GM21360 (cell line): ENCODE measurements at regions not wholly inside any gene's neighbourhood (a gene's known extent, or its start where the extent isn't known, plus 50 kb on each side); places are given as distances from the start of the nearest gene placed in this dataset.

Source experiments
- ATAC-seq: cut with Tn5 transposase; IDR thresholded peaks from one replicate; pipeline ENCODE4 v1.9.1; 2021; ENCODE audit warnings: mild to moderate bottlenecking, moderate library complexity; ENCODE audit not compliant: unreplicated experiment

DNA sequence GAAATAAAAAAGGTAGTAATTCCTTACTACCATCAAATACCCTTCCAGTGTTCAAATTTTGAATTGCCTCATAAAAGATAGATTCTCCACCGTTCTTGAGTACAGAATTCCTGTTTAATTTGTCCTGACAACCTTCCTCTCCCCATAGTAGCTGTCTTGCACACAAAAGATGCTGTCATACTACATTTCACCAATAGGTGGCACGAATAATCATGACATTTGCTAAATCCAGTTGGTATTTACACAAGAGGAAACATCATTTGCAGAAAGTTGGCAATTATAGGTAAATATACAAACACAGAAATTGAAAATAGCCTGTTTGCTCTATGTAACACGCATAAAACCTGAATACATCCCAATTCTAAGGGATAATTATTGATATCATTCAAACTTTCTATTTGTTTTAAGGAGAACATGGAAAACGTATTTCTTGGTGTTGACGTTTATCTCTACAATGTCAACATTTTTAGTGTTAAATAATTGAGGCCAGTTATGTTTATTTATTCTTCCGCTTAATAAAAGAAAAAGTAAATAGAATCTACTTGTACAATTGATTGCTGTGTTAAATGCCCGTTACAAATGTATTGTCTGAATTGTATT lies 58.3 kb upstream of the CLDN10 start:
- no peak for ATAC-seq

DNA sequence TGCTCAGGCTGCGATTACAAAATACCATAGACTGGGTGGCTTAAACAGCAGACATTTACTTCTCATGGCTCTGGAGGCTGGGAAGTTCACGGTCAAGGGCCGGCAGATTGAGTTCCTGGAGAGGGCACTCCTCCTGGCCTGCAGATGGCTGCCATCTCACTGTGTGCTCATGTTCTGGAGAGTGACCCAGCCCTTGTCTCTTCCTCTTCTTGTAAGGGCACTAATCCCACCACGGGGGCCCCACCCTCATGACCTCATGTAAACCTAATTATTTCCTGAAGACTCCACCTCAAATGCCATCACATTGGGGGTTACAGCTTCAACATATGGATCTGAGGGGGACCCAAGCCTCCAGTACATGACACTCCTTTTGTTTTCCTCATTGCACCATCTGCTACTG lies 56.0 kb upstream of the CLDN10 start:
- no peak for ATAC-seq

DNA sequence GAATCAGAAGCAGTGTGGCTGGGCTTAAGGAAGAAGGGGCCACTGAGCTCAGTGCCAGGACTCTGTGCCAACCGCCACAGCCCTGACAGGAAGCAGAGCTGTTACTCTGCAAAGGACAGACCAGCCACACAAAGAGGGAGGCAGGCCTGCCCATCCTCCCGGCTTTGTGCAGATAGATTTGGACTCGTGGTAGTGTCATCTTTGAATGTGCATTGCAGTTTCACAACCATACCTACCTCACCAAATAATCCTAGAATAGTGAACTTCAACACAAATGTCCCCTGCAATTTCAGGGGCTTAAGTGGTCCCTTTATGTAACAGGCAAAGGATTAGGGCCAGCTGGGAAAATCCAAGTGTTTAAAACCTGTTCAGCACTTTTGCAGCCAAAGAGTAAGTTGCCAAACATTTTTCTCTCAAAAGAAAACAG lies 55.1 kb upstream of the CLDN10 start:
- ATAC-seq, result no peak

DNA sequence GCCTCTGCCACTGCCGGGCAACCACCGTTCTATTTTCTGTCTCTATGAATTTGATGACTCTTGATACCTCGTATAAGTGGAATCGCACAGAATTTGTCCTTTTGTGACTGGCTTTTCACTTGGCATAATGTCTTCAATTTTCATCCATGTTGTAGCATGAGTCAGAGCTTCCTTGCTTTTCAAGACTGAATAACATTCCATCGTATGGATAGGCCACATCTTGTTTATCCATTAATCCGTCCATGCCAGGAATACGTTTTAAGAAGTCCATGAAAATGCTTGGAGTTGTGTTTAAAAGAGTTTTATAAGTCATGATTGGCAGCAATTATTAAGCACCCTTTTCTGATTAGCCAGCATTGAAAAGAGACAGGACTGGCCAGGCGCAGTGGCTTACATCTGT lies 53.6 kb upstream of the CLDN10 start:
- ATAC-seq, result no peak

DNA sequence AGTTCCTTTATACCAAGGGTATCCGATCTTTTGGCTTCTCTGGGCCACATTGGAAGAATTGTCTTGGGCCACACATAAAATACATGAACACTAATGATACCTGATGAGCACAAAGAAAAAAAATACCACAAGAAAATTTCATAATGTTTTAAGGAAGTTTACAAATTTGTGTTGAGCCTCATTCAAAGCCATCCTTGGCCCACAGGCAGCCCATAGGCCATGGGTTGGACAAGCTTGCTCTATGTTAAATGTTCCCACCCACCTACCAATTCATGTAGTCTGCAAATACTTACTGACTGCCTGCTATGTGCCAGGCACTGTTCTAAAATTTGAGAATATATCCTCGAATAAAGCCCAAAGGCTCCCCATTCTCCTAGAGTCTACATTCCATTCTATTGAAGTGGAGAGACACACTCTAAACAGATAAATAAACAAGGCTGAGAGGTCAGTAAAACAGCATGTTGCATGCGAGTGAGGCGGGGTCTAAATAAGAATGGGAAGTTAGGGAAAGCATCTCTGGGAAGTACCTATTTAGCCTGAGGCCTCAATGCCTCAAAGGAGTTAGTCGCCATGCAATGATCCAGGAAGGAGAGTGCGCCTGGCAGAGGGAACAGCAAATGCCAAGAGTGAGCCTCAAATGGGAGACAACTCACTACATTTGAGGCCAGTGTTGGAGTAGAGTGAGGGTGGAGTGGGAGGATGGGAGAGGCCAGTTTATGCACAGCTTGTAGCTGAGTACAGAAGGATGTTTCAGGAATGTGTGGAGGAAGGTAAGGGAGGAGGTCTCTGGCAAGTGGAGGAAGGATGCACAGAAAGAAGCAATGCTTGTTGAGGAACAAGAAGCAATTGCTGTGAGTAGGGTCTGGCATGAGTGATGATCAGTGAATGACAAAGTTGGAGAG lies 52.5 kb upstream of the CLDN10 start:
- ATAC-seq, result no peak

DNA sequence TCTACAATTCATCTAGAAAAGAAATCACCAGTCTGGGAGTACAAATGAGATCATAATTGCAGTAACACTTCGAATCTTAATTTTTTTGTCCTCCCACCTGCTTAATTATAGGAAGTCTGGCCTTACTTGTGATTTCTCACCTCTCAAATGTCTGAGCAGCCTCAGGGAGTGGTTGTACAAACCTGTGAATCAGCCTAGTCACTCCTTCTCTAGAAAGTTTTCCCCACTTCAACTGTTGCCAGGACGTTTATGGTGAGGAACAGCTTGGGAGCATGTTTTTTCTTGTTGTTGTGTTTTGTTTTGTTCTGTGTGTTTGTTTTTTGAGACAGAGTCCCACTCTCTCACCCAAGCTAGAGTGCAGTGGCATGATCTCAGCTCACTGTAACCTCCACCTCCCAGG lies 50.3 kb upstream of the CLDN10 start:
- no peak for ATAC-seq
